ENCODE measurements at regions not wholly inside any gene's neighbourhood (a gene's known extent, or its start where the extent isn't known, plus 50 kb on each side); places are given as distances from the start of the nearest gene placed in this dataset.
A peak's percentile ranks its signal among the peaks of the same experiment; 100 is the strongest.

GRCh38 chr12:92472201-92472600 is 230.6 kb upstream of the PLEKHG7 start:
- H3K79me2 ChIP-seq (ENCODE audit: low read length): no peaks in the 10 kb centered on the region
- peak overlapping the region; percentile 49; the same call in 1 of the 2 replicates for H3K4me2 ChIP-seq (ENCODE audit: low read depth, low read length)
- H4K20me1 ChIP-seq (ENCODE audit: insufficient read depth, low read length): no peaks in the 10 kb centered on the region
- no peak overlapping the region for H3K27ac ChIP-seq (ENCODE audit: low read length)
- DNase-seq: no peak
- H3K27me3 ChIP-seq (replicated peaks; ENCODE audit: insufficient read depth, low read length): no peaks in the 10 kb centered on the region
- no peaks in the 10 kb centered on the region for H3K9me2 ChIP-seq (replicated peaks; ENCODE audit: insufficient read depth, low read length)
- H2AFZ ChIP-seq (ENCODE audit: low read length): no peak overlapping the region
- TF ChIP-seq, protein P1, sequence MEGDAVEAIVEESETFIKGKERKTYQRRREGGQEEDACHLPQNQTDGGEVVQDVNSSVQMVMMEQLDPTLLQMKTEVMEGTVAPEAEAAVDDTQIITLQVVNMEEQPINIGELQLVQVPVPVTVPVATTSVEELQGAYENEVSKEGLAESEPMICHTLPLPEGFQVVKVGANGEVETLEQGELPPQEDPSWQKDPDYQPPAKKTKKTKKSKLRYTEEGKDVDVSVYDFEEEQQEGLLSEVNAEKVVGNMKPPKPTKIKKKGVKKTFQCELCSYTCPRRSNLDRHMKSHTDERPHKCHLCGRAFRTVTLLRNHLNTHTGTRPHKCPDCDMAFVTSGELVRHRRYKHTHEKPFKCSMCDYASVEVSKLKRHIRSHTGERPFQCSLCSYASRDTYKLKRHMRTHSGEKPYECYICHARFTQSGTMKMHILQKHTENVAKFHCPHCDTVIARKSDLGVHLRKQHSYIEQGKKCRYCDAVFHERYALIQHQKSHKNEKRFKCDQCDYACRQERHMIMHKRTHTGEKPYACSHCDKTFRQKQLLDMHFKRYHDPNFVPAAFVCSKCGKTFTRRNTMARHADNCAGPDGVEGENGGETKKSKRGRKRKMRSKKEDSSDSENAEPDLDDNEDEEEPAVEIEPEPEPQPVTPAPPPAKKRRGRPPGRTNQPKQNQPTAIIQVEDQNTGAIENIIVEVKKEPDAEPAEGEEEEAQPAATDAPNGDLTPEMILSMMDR (IDR thresholded peaks at IDR 0.05; ENCODE audit: low read length): no peak
- TF ChIP-seq EZH2 (optimal IDR thresholded peaks at IDR 0.05; ENCODE audit: low read depth, low read length): no peak
- TF ChIP-seq EZH2phosphoT487 (IDR thresholded peaks at IDR 0.05; ENCODE audit: low read length): no peak
- H3K36me3 ChIP-seq (replicated peaks; ENCODE audit: insufficient read depth, low read length): no peaks in the 10 kb centered on the region
- peaks cover 22% of the 10 kb centered on the region for H3F3A ChIP-seq (ENCODE audit: insufficient read depth, low read length)
- H3K4me3 ChIP-seq (ENCODE audit: low read length): no peak overlapping the region
- H3K4me1 ChIP-seq (ENCODE audit: low read length): peaks cover 48% of the 10 kb centered on the region
- no peaks in the 10 kb centered on the region for H3K9me3 ChIP-seq (replicated peaks; ENCODE audit: insufficient read depth, low read length)
- no peak overlapping the region for H3K9ac ChIP-seq (ENCODE audit: low read length)

GRCh38 chr12:92471551-92471950 is 231.2 kb upstream of the PLEKHG7 start:
- Histone ChIP-seq H3K36me3 (replicated peaks; ENCODE audit: insufficient read depth, low read length) (no peaks in the 10 kb centered on the region), H3K27me3 (replicated peaks; ENCODE audit: insufficient read depth, low read length) (no peaks in the 10 kb centered on the region), H2AFZ (ENCODE audit: low read length) (no peak overlapping the region), H3K27ac (ENCODE audit: low read length) (no peak overlapping the region; the same call in 1 of the 2 replicates), H3K4me3 (ENCODE audit: low read length) (no peak overlapping the region), H4K20me1 (ENCODE audit: insufficient read depth, low read length) (no peaks in the 10 kb centered on the region), H3K79me2 (ENCODE audit: low read length) (no peaks in the 10 kb centered on the region), H3K9me2 (replicated peaks; ENCODE audit: insufficient read depth, low read length) (no peaks in the 10 kb centered on the region), H3K9ac (ENCODE audit: low read length) (no peak overlapping the region), H3K9me3 (replicated peaks; ENCODE audit: insufficient read depth, low read length) (no peaks in the 10 kb centered on the region), H3K4me1 (ENCODE audit: low read length) (peaks cover 52% of the 10 kb centered on the region), H3F3A (ENCODE audit: insufficient read depth, low read length) (peaks cover 29% of the 10 kb centered on the region), H3K4me2 (ENCODE audit: low read depth, low read length) (peak overlapping the region; percentile 49)
- DNase-seq: peak; percentile 72
- TF ChIP-seq EZH2 (optimal IDR thresholded peaks at IDR 0.05; ENCODE audit: low read depth, low read length): no peak
- no peak; the same call in 1 of the 2 replicates for TF ChIP-seq EZH2phosphoT487 (IDR thresholded peaks at IDR 0.05; ENCODE audit: low read length)
- TF ChIP-seq, protein P1 (IDR thresholded peaks at IDR 0.05; ENCODE audit: low read length): no peak

GRCh38 chr12:92470608-92471021 is 232.2 kb upstream of the PLEKHG7 start:
- H2AFZ ChIP-seq (ENCODE audit: low read length): no peak overlapping the region
- H3K9me2 ChIP-seq (replicated peaks; ENCODE audit: insufficient read depth, low read length): no peaks in the 10 kb centered on the region
- H3K27ac ChIP-seq (ENCODE audit: low read length): no peak overlapping the region
- H3K27me3 ChIP-seq (replicated peaks; ENCODE audit: insufficient read depth, low read length): no peaks in the 10 kb centered on the region
- no peaks in the 10 kb centered on the region for H3K9me3 ChIP-seq (replicated peaks; ENCODE audit: insufficient read depth, low read length)
- H3K4me3 ChIP-seq (ENCODE audit: low read length): no peak overlapping the region
- no peaks in the 10 kb centered on the region for H3K79me2 ChIP-seq (ENCODE audit: low read length)
- TF ChIP-seq EZH2phosphoT487 (IDR thresholded peaks at IDR 0.05; ENCODE audit: low read length): no peak
- no peak for TF ChIP-seq EZH2 (optimal IDR thresholded peaks at IDR 0.05; ENCODE audit: low read depth, low read length)
- TF ChIP-seq, protein P1 (IDR thresholded peaks at IDR 0.05; ENCODE audit: low read length): no peak
- H4K20me1 ChIP-seq (ENCODE audit: insufficient read depth, low read length): no peaks in the 10 kb centered on the region
- H3K9ac ChIP-seq (ENCODE audit: low read length): no peak overlapping the region
- DNase-seq: peak; percentile 16
- H3K4me1 ChIP-seq (ENCODE audit: low read length): peaks cover 61% of the 10 kb centered on the region
- H3F3A ChIP-seq (ENCODE audit: insufficient read depth, low read length): peaks cover 36% of the 10 kb centered on the region
- no peaks in the 10 kb centered on the region for H3K36me3 ChIP-seq (replicated peaks; ENCODE audit: insufficient read depth, low read length)
- peak overlapping the region; percentile 49; the same call in 1 of the 2 replicates for H3K4me2 ChIP-seq (ENCODE audit: low read depth, low read length)
